CD4-positive, alpha-beta T cell (primary cell): ENCODE measurements at regions not wholly inside any gene's neighbourhood (a gene's known extent, or its start where the extent isn't known, plus 50 kb on each side); places are given as distances from the start of the nearest gene placed in this dataset.

ENCODE experiments used
- ATAC-seq: fragments of 200-7000 bp; cut with Tn5 transposase; one replicate; pipeline ENCODE4 v1.10.0; 2022; ENCODE audit warnings: mild to moderate bottlenecking; ENCODE audit not compliant: poor library complexity
- CTCF ChIA-PET: fragments of 350-600 bp; sonication (Branson Sonifier 250); formaldehyde crosslinking; loops from one replicate; lab custom pipeline; 2021; ENCODE audit warnings: antibody characterized with exemption, inconsistent platforms; lab: Charles Lee
- POLR2A ChIA-PET: fragments of 350-600 bp; sonication (Branson Sonifier 250); formaldehyde crosslinking; loops from one replicate; lab custom pipeline; 2021; ENCODE audit warnings: antibody characterized with exemption, inconsistent platforms; lab: Charles Lee
- DNase-seq, 14 experiments: peaks; one replicate each; pipeline ENCODE4 v3.0.0-alpha.2; 2013 to 2020; ENCODE audit warnings: mixed read lengths in 2 of 14
- H3K27ac ChIP-seq, 2 donors: one replicate each; pipeline versions ENCODE4 v1.5.1 to v1.7.0; 2013; ENCODE audit warnings: low read length in 2 of 2, low read depth in 1 of 2, mild to moderate bottlenecking in 1 of 2
- H3K27me3 ChIP-seq, 2 experiments: 1 replicate in 1 of 2; 2 replicates in 1 of 2; pipeline versions ENCODE4 v1.6.1 to v1.7.0; 2013; ENCODE audit warnings: low read length in 2 of 2, control low read depth in 1 of 2, mild to moderate bottlenecking in 1 of 2, moderate library complexity in 1 of 2; ENCODE audit not compliant: insufficient read depth in 2 of 2, control insufficient read depth in 1 of 2
- H3K36me3 ChIP-seq: one replicate; pipeline ENCODE4 v1.6.1; 2013; ENCODE audit warnings: low read length, control low read depth; ENCODE audit not compliant: insufficient read depth
- H3K4me1 ChIP-seq: one replicate; pipeline ENCODE4 v1.6.1; 2013; ENCODE audit warnings: low read length, control low read depth; ENCODE audit not compliant: insufficient read depth
- H3K4me3 ChIP-seq: one replicate; pipeline ENCODE4 v1.5.1; 2013; ENCODE audit warnings: mild to moderate bottlenecking, low read length, moderate library complexity
- H3K9me3 ChIP-seq, 2 experiments: 1 replicate in 1 of 2; 2 replicates in 1 of 2; pipeline versions ENCODE4 v1.6.1 to v1.7.0; 2013; ENCODE audit warnings: low read length in 2 of 2, mild to moderate bottlenecking in 2 of 2, control low read depth in 1 of 2, moderate library complexity in 1 of 2; ENCODE audit not compliant: control insufficient read depth in 1 of 2, insufficient read depth in 1 of 2
- H3K27ac Mint-ChIP-seq: one replicate; pipeline ENCODE4 v1.8.0; 2020; ENCODE audit warnings: mixed read lengths
- H3K27me3 Mint-ChIP-seq: one replicate; pipeline ENCODE4 v1.8.0; 2021; ENCODE audit warnings: mixed read lengths
- H3K36me3 Mint-ChIP-seq: one replicate; pipeline ENCODE4 v1.8.0; 2021; ENCODE audit warnings: low read depth, mixed read lengths
- H3K4me1 Mint-ChIP-seq: one replicate; pipeline ENCODE4 v1.8.0; 2021; ENCODE audit warnings: low read depth, mixed read lengths
- H3K4me3 Mint-ChIP-seq: one replicate; pipeline ENCODE4 v1.8.0; 2020; ENCODE audit warnings: mild to moderate bottlenecking, mixed read lengths
- H3K9me3 Mint-ChIP-seq: one replicate; pipeline ENCODE4 v1.8.0; 2020; ENCODE audit warnings: mixed read lengths
- intact Hi-C, 2 experiments: fragments of 100-400 bp; cut with DNase I in 1 of 2; cut with micrococcal nuclease in 1 of 2; formaldehyde crosslinking; loops; one replicate each; pipeline versions ENCODE4 v1.15.1 to v1.9.0; 2023 to 2025; cut with DNase I, micrococcal nuclease
- TF ChIP-seq, protein P1 (sequence below): fragments of 200-600 bp; IDR thresholded peaks from one replicate; pipeline ENCODE4 v1.8.0; 2022; ENCODE audit warnings: antibody characterized with exemption, mild to moderate bottlenecking

DNA sequence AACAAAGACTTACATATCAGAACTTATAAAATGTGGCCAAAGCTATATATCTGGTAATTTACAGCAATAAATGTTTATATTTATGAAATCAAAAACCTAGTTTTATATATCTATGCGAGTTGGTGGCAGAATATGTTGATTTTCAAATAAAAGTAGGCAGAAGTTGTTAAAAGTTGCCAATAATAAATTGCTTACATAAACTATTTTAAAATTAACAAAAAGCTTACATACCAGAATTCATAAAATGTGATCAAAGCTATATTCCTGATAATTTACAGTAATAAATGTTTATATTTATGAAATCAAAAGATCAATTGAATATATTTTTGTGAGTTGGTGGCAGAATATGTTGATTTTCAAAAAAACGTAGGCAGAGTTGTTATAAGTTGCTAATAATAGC, 451.8 kb upstream of the KHDRBS2 start:
- TF ChIP-seq, protein P1, sequence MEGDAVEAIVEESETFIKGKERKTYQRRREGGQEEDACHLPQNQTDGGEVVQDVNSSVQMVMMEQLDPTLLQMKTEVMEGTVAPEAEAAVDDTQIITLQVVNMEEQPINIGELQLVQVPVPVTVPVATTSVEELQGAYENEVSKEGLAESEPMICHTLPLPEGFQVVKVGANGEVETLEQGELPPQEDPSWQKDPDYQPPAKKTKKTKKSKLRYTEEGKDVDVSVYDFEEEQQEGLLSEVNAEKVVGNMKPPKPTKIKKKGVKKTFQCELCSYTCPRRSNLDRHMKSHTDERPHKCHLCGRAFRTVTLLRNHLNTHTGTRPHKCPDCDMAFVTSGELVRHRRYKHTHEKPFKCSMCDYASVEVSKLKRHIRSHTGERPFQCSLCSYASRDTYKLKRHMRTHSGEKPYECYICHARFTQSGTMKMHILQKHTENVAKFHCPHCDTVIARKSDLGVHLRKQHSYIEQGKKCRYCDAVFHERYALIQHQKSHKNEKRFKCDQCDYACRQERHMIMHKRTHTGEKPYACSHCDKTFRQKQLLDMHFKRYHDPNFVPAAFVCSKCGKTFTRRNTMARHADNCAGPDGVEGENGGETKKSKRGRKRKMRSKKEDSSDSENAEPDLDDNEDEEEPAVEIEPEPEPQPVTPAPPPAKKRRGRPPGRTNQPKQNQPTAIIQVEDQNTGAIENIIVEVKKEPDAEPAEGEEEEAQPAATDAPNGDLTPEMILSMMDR: no peak
- intact Hi-C loops: no loop called here
- Histone ChIP-seq H3K27me3 (no peaks in the 10 kb centered on the region), H3K4me1 (no peaks in the 10 kb centered on the region), H3K9me3 (peaks cover 3 to 9% of the 10 kb centered on the region in 2 experiments), H3K4me3 (no peak overlapping the region), H3K27ac (no peak overlapping the region), H3K36me3 (no peaks in the 10 kb centered on the region)
- CTCF ChIA-PET: interaction anchor here (0.6 kb wide), 1 partner anchor 467 kb away, joined by 3 read pairs; no protein-coding TSS in a partner anchor
- POLR2A ChIA-PET: no interaction called here
- ATAC-seq: no peak
- H3K27me3 Mint-ChIP-seq: no peaks in the 10 kb centered on the region
- no peaks in the 10 kb centered on the region for H3K36me3 Mint-ChIP-seq
- peaks cover 20% of the 10 kb centered on the region for H3K9me3 Mint-ChIP-seq
- no peak for DNase-seq
- H3K27ac Mint-ChIP-seq: no peak overlapping the region
- H3K4me3 Mint-ChIP-seq: no peak overlapping the region
- H3K4me1 Mint-ChIP-seq: no peaks in the 10 kb centered on the region

DNA sequence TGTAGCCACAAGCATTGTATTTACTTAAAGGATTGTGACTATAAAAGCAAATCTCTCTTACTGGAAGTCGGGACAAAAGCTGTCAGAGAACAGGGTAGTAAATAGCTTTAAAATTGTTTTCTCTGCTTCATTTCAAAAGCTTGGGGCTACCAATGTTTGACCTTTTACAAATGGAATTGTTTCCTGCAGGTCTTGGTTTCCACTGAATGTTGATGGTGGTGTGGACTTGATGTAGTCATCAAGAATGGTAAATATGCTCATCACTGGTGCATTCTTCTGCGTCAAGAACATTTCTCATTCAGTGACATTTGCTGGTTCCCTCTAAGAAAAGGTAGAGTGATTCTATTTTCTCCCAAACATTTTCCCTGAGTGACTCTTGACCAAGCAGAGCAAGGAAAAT, 435.4 kb upstream of the KHDRBS2 start:
- Histone ChIP-seq H3K4me3 (no peak overlapping the region), H3K27ac (no peak overlapping the region), H3K36me3 (no peaks in the 10 kb centered on the region), H3K9me3 (peaks cover 3% of the 10 kb centered on the region in 2 experiments), H3K4me1 (no peaks in the 10 kb centered on the region), H3K27me3 (no peaks in the 10 kb centered on the region)
- ATAC-seq (no peak), DNase-seq (no peak)
- Mint-ChIP-seq H3K9me3 (peaks cover 3% of the 10 kb centered on the region), H3K4me3 (no peak overlapping the region), H3K27me3 (no peaks in the 10 kb centered on the region), H3K36me3 (no peaks in the 10 kb centered on the region), H3K27ac (no peak overlapping the region), H3K4me1 (no peaks in the 10 kb centered on the region)
- ChIA-PET CTCF (no interaction called here), POLR2A (no interaction called here)
- TF ChIP-seq, protein P1: no peak
- intact Hi-C loops: no loop called here

DNA sequence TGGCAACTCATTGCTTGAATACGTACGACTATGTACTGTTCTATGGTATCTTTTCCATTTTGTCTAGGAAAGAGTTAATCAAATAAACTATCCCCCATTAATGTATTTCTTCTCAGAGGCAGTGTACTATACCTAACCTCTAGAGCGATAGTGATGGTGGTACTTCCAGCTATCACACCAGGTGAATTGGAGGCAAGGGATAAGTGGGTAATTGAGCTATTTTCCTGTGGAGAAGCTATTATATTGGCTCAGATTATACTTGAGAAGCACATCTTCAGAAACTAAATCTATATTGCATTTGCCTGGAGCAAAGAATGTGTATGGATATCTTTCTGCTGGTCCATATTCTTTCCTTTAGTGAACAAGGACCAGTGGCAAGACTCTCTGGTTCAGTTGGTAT, 430.7 kb upstream of the KHDRBS2 start:
- Mint-ChIP-seq H3K27ac (no peak overlapping the region), H3K4me3 (no peak overlapping the region), H3K27me3 (no peaks in the 10 kb centered on the region), H3K9me3 (peaks cover 12% of the 10 kb centered on the region), H3K36me3 (no peaks in the 10 kb centered on the region), H3K4me1 (no peaks in the 10 kb centered on the region)
- ATAC-seq (no peak), DNase-seq (no peak)
- no peak overlapping the region for H3K27ac ChIP-seq
- CTCF ChIA-PET: no interaction called here
- intact Hi-C loops: no loop called here
- no peaks in the 10 kb centered on the region for H3K27me3 ChIP-seq
- H3K9me3 ChIP-seq: peaks cover 0 to 3% of the 10 kb centered on the region in 2 experiments
- no peak overlapping the region for H3K4me3 ChIP-seq
- TF ChIP-seq, protein P1: no peak
- POLR2A ChIA-PET: no interaction called here
- H3K4me1 ChIP-seq: no peaks in the 10 kb centered on the region
- no peaks in the 10 kb centered on the region for H3K36me3 ChIP-seq
